ENCODE measurements at regions not wholly inside any gene's neighbourhood (a gene's known extent, or its start where the extent isn't known, plus 50 kb on each side); places are given as distances from the start of the nearest gene placed in this dataset.

- no peak for DNase-seq (ENCODE audit: low read depth in 2 of 2)
These were observed 303.8 kb downstream of the SEC14L1 start for GRCh38 chr17:77444628-77444983.

- peak in 1 of 2 donors; percentile 67 for DNase-seq (ENCODE audit: low read depth in 2 of 2)
These were observed 304.4 kb downstream of the SEC14L1 start for GRCh38 chr17:77444984-77445759.

- DNase-seq (ENCODE audit: low read depth in 2 of 2) = no peak
These were observed 305.2 kb downstream of the SEC14L1 start for GRCh38 chr17:77445760-77446532.

- DNase-seq (ENCODE audit: low read depth in 2 of 2) = no peak
These were observed 306.3 kb downstream of the SEC14L1 start for GRCh38 chr17:77446940-77447634.

GRCh38 chr17:77449373-77449907 is 308.7 kb downstream of the SEC14L1 start:
- DNase-seq (ENCODE audit: low read depth in 2 of 2) = no peak

- DNase-seq (ENCODE audit: low read depth in 2 of 2) = peak; percentile 54 to 76
These were observed 309.4 kb downstream of the SEC14L1 start for GRCh38 chr17:77449908-77450741.

GRCh38 chr17:77450742-77451244 is 310.0 kb downstream of the SEC14L1 start:
- DNase-seq (ENCODE audit: low read depth in 2 of 2) = no peak

- peak in 1 of 2 donors; percentile 66 for DNase-seq (ENCODE audit: low read depth in 2 of 2)
These were observed 310.6 kb downstream of the SEC14L1 start for GRCh38 chr17:77451245-77451893.

GRCh38 chr17:77451894-77452852 is 311.4 kb downstream of the SEC14L1 start:
- DNase-seq (ENCODE audit: low read depth in 2 of 2) = no peak

- no peak for DNase-seq (ENCODE audit: low read depth in 2 of 2)
These were observed 313.0 kb downstream of the SEC14L1 start for GRCh38 chr17:77453613-77454241.

GRCh38 chr17:77454242-77455095 is 313.7 kb downstream of the SEC14L1 start:
- no peak for DNase-seq (ENCODE audit: low read depth in 2 of 2)

GRCh38 chr17:77455111-77455890 is 314.5 kb downstream of the SEC14L1 start:
- no peak for DNase-seq (ENCODE audit: low read depth in 2 of 2)

GRCh38 chr17:77455891-77456260 is 315.1 kb downstream of the SEC14L1 start:
- no peak for DNase-seq (ENCODE audit: low read depth in 2 of 2)

- DNase-seq (ENCODE audit: low read depth in 2 of 2) = no peak
These were observed 315.6 kb downstream of the SEC14L1 start for GRCh38 chr17:77456271-77456950.

GRCh38 chr17:77456951-77457548 is 316.3 kb downstream of the SEC14L1 start:
- no peak for DNase-seq (ENCODE audit: low read depth in 2 of 2)

- no peak for DNase-seq (ENCODE audit: low read depth in 2 of 2)
These were observed 316.9 kb downstream of the SEC14L1 start for GRCh38 chr17:77457572-77458201.

All from stimulated activated CD4-positive, alpha-beta T cell treated with anti-CD3 and anti-CD28 coated beads, Interleukin-1b, Interleukin-23, amount 100 ng/mL, for 4 hours (primary cell).